Left ventricle myocardium inferior (tissue), 1 donor: ENCODE measurements at regions not wholly inside any gene's neighbourhood (a gene's known extent, or its start where the extent isn't known, plus 50 kb on each side); places are given as distances from the start of the nearest gene placed in this dataset.

Experiments used
- DNase-seq: peaks from one replicate; pipeline ENCODE4 v3.0.0-alpha.2; 2020
- H3K27ac ChIP-seq: fragments of 200-600 bp; replicated peaks from 2 replicates; pipeline ENCODE4 v1.8.0; 2021
- H3K27me3 ChIP-seq: fragments of 200-600 bp; 2 replicates; pipeline ENCODE4 v1.8.0; 2021; ENCODE audit warnings: low read depth
- H3K36me3 ChIP-seq: fragments of 200-600 bp; 2 replicates; pipeline ENCODE4 v1.8.0; 2021
- H3K4me1 ChIP-seq: fragments of 200-600 bp; 2 replicates; pipeline ENCODE4 v1.8.0; 2021
- H3K4me3 ChIP-seq: fragments of 200-600 bp; 2 replicates; pipeline ENCODE4 v1.8.0; 2021; ENCODE audit warnings: mild to moderate bottlenecking, moderate library complexity
- H3K9me3 ChIP-seq: fragments of 200-600 bp; replicated peaks from 2 replicates; pipeline ENCODE4 v1.8.0; 2021
- CTCF ChIP-seq: fragments of 200-600 bp; IDR thresholded peaks from 2 replicates; pipeline ENCODE4 v1.8.0; 2021; ENCODE audit warnings: antibody characterized with exemption, mild to moderate bottlenecking, borderline replicate concordance
- intact Hi-C: fragments of 100-400 bp; cut with micrococcal nuclease; formaldehyde crosslinking; loops from one replicate; pipeline ENCODE4 v1.11.0; 2022
- donor health status: DM: no; HTN: yes; CAD: no; lungs with severe emphysema.

- Histone ChIP-seq H3K4me1 (no peaks in the 10 kb centered on the region), H3K27me3 (no peaks in the 10 kb centered on the region), H3K4me3 (no peak overlapping the region), H3K9me3 (no peaks in the 10 kb centered on the region), H3K27ac (no peak overlapping the region), H3K36me3 (no peaks in the 10 kb centered on the region)
- no peak for DNase-seq
- intact Hi-C loops = no loop called here
- TF ChIP-seq CTCF = no peak
Observed at GRCh38 chr4:62816566-62816965, 1592.7 kb downstream of the TECRL start.

- intact Hi-C loops = no loop called here
- Histone ChIP-seq H3K27me3 (no peaks in the 10 kb centered on the region), H3K36me3 (no peaks in the 10 kb centered on the region), H3K9me3 (no peaks in the 10 kb centered on the region), H3K4me3 (no peak overlapping the region), H3K27ac (no peak overlapping the region), H3K4me1 (no peaks in the 10 kb centered on the region)
- DNase-seq = no peak
- no peak for TF ChIP-seq CTCF
Observed at GRCh38 chr4:62814510-62815047, 1594.7 kb downstream of the TECRL start.

GRCh38 chr4:62806816-62807215 lies 1602.4 kb downstream of the TECRL start:
- H3K4me1 ChIP-seq = no peaks in the 10 kb centered on the region
- H3K27ac ChIP-seq = no peak overlapping the region
- H3K36me3 ChIP-seq = no peaks in the 10 kb centered on the region
- H3K27me3 ChIP-seq = no peaks in the 10 kb centered on the region
- no peak for DNase-seq
- peaks cover 13% of the 10 kb centered on the region for H3K9me3 ChIP-seq
- TF ChIP-seq CTCF = no peak
- H3K4me3 ChIP-seq = no peak overlapping the region
- intact Hi-C loops = no loop called here

- H3K9me3 ChIP-seq = peaks cover 13% of the 10 kb centered on the region
Observed at GRCh38 chr4:62804075-62804474, 1603.9 kb downstream of the ADGRL3 start.

GRCh38 chr4:62797221-62797620 lies 1597.1 kb downstream of the ADGRL3 start:
- no peaks in the 10 kb centered on the region for H3K36me3 ChIP-seq
- H3K4me1 ChIP-seq = no peaks in the 10 kb centered on the region
- H3K27me3 ChIP-seq = no peaks in the 10 kb centered on the region
- no peak for TF ChIP-seq CTCF
- no peak overlapping the region for H3K4me3 ChIP-seq
- no peaks in the 10 kb centered on the region for H3K9me3 ChIP-seq
- no peak overlapping the region for H3K27ac ChIP-seq
- DNase-seq = no peak
- intact Hi-C loops = no loop called here

More at GRCh38 chr4:62804075-62804474, 1603.9 kb downstream of the ADGRL3 start:
- Histone ChIP-seq H3K4me3 (no peak overlapping the region), H3K27me3 (no peaks in the 10 kb centered on the region), H3K4me1 (no peaks in the 10 kb centered on the region), H3K36me3 (no peaks in the 10 kb centered on the region), H3K27ac (no peak overlapping the region)
- TF ChIP-seq CTCF = no peak
- no peak for DNase-seq
- intact Hi-C loops = no loop called here
